ENCODE measurements at regions not wholly inside any gene's neighbourhood (a gene's known extent, or its start where the extent isn't known, plus 50 kb on each side); places are given as distances from the start of the nearest gene placed in this dataset.

GRCh38 chr9:129280623-129281271 lies 102.7 kb upstream of the IER5L start:
- TF ChIP-seq CTCF (IDR thresholded peaks at IDR 0.05; ENCODE audit: borderline replicate concordance, insufficient read depth, low read depth, low read length): no peak
- no peak overlapping the region for H3K4me3 ChIP-seq (ENCODE audit: low read depth, low read length)

GRCh38 chr9:129280236-129280622 lies 102.2 kb upstream of the IER5L start:
- no peak overlapping the region for H3K4me3 ChIP-seq (ENCODE audit: low read depth, low read length)
- no peak for TF ChIP-seq CTCF (IDR thresholded peaks at IDR 0.05; ENCODE audit: borderline replicate concordance, insufficient read depth, low read depth, low read length)

GRCh38 chr9:129278391-129279237 lies 100.6 kb upstream of the IER5L start:
- H3K4me3 ChIP-seq (ENCODE audit: low read depth, low read length): no peak overlapping the region
- no peak for TF ChIP-seq CTCF (IDR thresholded peaks at IDR 0.05; ENCODE audit: borderline replicate concordance, insufficient read depth, low read depth, low read length)

- TF ChIP-seq CTCF (IDR thresholded peaks at IDR 0.05; ENCODE audit: borderline replicate concordance, insufficient read depth, low read depth, low read length): no peak
- H3K4me3 ChIP-seq (ENCODE audit: low read depth, low read length): no peak overlapping the region
Measured at GRCh38 chr9:129276486-129277230, 98.6 kb upstream of the IER5L start.

GRCh38 chr9:129275626-129276247 lies 97.7 kb upstream of the IER5L start:
- TF ChIP-seq CTCF (IDR thresholded peaks at IDR 0.05; ENCODE audit: borderline replicate concordance, insufficient read depth, low read depth, low read length): no peak
- no peak overlapping the region for H3K4me3 ChIP-seq (ENCODE audit: low read depth, low read length)

GRCh38 chr9:129273941-129274684 lies 96.1 kb upstream of the IER5L start:
- H3K4me3 ChIP-seq (ENCODE audit: low read depth, low read length): no peak overlapping the region
- no peak for TF ChIP-seq CTCF (IDR thresholded peaks at IDR 0.05; ENCODE audit: borderline replicate concordance, insufficient read depth, low read depth, low read length)
